ENCODE measurements at regions not wholly inside any gene's neighbourhood (a gene's known extent, or its start where the extent isn't known, plus 50 kb on each side); places are given as distances from the start of the nearest gene placed in this dataset.

DNA sequence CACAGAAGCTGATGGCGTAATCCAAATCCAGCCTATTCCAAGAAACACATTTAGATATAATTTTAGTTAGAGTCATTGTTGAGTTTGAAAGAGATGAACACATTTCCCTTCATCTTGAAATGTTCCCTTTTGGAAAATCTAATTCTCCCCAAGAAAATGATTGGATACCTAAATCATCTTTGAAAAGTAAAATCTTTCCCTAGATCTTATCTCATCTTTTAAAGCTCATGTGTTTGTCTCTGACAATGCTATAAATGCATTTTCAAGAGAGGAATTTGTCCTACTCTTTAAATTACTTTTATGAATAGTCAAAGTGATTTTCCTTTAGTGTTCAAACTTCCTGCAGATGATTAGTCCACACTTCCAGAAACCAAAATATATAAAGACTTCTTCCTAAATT, 82.6 kb upstream of the CNTN6 start:
- TF ChIP-seq EZH2 (IDR thresholded peaks at IDR 0.05; ENCODE audit: borderline replicate concordance, low read depth, low read length, severe bottlenecking) = no peak
- TF ChIP-seq, protein P1, sequence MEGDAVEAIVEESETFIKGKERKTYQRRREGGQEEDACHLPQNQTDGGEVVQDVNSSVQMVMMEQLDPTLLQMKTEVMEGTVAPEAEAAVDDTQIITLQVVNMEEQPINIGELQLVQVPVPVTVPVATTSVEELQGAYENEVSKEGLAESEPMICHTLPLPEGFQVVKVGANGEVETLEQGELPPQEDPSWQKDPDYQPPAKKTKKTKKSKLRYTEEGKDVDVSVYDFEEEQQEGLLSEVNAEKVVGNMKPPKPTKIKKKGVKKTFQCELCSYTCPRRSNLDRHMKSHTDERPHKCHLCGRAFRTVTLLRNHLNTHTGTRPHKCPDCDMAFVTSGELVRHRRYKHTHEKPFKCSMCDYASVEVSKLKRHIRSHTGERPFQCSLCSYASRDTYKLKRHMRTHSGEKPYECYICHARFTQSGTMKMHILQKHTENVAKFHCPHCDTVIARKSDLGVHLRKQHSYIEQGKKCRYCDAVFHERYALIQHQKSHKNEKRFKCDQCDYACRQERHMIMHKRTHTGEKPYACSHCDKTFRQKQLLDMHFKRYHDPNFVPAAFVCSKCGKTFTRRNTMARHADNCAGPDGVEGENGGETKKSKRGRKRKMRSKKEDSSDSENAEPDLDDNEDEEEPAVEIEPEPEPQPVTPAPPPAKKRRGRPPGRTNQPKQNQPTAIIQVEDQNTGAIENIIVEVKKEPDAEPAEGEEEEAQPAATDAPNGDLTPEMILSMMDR (IDR thresholded peaks at IDR 0.05; ENCODE audit: borderline replicate concordance, extremely low read depth, low read length, poor library complexity, severe bottlenecking) = no peak

DNA sequence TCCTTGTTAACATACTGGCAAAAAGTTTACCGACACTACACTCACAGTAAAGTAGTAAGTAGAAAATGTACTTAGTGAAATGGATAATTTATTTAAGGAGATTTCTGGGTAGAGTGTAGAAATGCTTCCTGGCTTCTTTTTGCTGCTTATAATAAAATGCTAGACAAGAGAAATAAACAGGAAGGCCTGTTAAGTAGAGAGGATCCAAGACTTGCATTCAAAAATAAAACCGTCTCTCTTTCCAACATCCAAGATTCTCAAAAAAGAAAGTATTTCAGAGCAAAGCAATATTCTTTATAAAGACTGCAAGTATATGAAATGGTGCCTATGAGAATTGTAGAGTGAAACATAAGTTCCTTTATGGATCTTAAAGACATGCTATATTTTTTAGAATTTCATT, 77.0 kb upstream of the CNTN6 start:
- H3K36me3 ChIP-seq (ENCODE audit: insufficient read depth, low read length) = no peaks in the 10 kb centered on the region
- no peaks in the 10 kb centered on the region for H3K27me3 ChIP-seq (ENCODE audit: insufficient read depth, low read length, poor library complexity)
- no peak overlapping the region for H3K9ac ChIP-seq (ENCODE audit: low read depth, low read length)
- ATAC-seq (ENCODE audit: insufficient read depth, low read depth) = no peak
- H2AFZ ChIP-seq (ENCODE audit: low read depth, low read length) = no peak overlapping the region
- no peak for DNase-seq
- H3K9me3 ChIP-seq (ENCODE audit: insufficient read depth, low read length, severe bottlenecking) = no peaks in the 10 kb centered on the region
- no peak for TF ChIP-seq EZH2 (IDR thresholded peaks at IDR 0.05; ENCODE audit: borderline replicate concordance, low read depth, low read length, severe bottlenecking)
- TF ChIP-seq, protein P1 (IDR thresholded peaks at IDR 0.05; ENCODE audit: borderline replicate concordance, extremely low read depth, low read length, poor library complexity, severe bottlenecking) = no peak
- H3K4me2 ChIP-seq (ENCODE audit: insufficient read depth, low read length) = no peak overlapping the region
- no peaks in the 10 kb centered on the region for H4K20me1 ChIP-seq (ENCODE audit: insufficient read depth, low read length)
- H3K4me1 ChIP-seq (ENCODE audit: insufficient read depth, low read length) = no peaks in the 10 kb centered on the region
- H3K4me3 ChIP-seq (ENCODE audit: low read depth in 1 of 2, low read length in 2 of 2) = no peak overlapping the region
- H3K79me2 ChIP-seq (ENCODE audit: insufficient read depth, low read length) = no peaks in the 10 kb centered on the region
- H3K27ac ChIP-seq (ENCODE audit: low read length) = no peak overlapping the region

More for the DNA sequence above, 82.6 kb upstream of the CNTN6 start:
- Histone ChIP-seq H4K20me1 (ENCODE audit: insufficient read depth, low read length) (no peaks in the 10 kb centered on the region), H3K36me3 (ENCODE audit: insufficient read depth, low read length) (no peaks in the 10 kb centered on the region), H3K79me2 (ENCODE audit: insufficient read depth, low read length) (no peaks in the 10 kb centered on the region), H3K27ac (ENCODE audit: low read length) (no peak overlapping the region), H2AFZ (ENCODE audit: low read depth, low read length) (no peak overlapping the region), H3K9me3 (ENCODE audit: insufficient read depth, low read length, severe bottlenecking) (no peaks in the 10 kb centered on the region), H3K4me2 (ENCODE audit: insufficient read depth, low read length) (no peak overlapping the region), H3K9ac (ENCODE audit: low read depth, low read length) (no peak overlapping the region), H3K27me3 (ENCODE audit: insufficient read depth, low read length, poor library complexity) (no peaks in the 10 kb centered on the region), H3K4me3 (ENCODE audit: low read depth in 1 of 2, low read length in 2 of 2) (no peak overlapping the region), H3K4me1 (ENCODE audit: insufficient read depth, low read length) (no peaks in the 10 kb centered on the region)
- ATAC-seq (ENCODE audit: insufficient read depth, low read depth) (no peak), DNase-seq (no peak)

DNA sequence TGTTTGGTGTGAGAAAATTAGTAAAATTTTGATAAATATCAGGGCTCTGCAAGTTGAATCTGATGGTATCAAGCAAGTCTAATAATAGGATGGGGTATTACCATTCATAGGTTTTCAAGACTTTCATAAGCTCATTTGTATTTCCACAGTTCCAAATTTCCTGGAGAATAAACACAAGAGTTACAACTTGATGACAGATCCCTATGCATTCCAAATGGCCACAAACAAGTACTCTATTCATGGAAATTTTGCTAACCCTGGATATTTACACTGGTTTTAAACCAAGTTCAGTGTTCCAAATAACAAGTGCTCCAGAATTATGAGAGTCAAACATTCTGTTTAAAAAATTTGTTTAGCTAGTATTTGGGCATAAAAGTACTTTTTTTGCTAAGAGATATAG, 75.0 kb upstream of the CNTN6 start:
- Histone ChIP-seq H3K4me1 (ENCODE audit: insufficient read depth, low read length) (no peaks in the 10 kb centered on the region), H3K27me3 (ENCODE audit: insufficient read depth, low read length, poor library complexity) (no peaks in the 10 kb centered on the region), H3K27ac (ENCODE audit: low read length) (no peak overlapping the region), H3K4me2 (ENCODE audit: insufficient read depth, low read length) (no peak overlapping the region), H3K4me3 (ENCODE audit: low read depth in 1 of 2, low read length in 2 of 2) (no peak overlapping the region), H2AFZ (ENCODE audit: low read depth, low read length) (no peak overlapping the region), H3K79me2 (ENCODE audit: insufficient read depth, low read length) (no peaks in the 10 kb centered on the region), H3K9ac (ENCODE audit: low read depth, low read length) (no peak overlapping the region), H3K36me3 (ENCODE audit: insufficient read depth, low read length) (no peaks in the 10 kb centered on the region), H3K9me3 (ENCODE audit: insufficient read depth, low read length, severe bottlenecking) (peaks cover 4% of the 10 kb centered on the region), H4K20me1 (ENCODE audit: insufficient read depth, low read length) (no peaks in the 10 kb centered on the region)
- no peak for DNase-seq
- TF ChIP-seq, protein P1 (IDR thresholded peaks at IDR 0.05; ENCODE audit: borderline replicate concordance, extremely low read depth, low read length, poor library complexity, severe bottlenecking) = no peak
- no peak for TF ChIP-seq EZH2 (IDR thresholded peaks at IDR 0.05; ENCODE audit: borderline replicate concordance, low read depth, low read length, severe bottlenecking)
- no peak for ATAC-seq (ENCODE audit: insufficient read depth, low read depth)

DNA sequence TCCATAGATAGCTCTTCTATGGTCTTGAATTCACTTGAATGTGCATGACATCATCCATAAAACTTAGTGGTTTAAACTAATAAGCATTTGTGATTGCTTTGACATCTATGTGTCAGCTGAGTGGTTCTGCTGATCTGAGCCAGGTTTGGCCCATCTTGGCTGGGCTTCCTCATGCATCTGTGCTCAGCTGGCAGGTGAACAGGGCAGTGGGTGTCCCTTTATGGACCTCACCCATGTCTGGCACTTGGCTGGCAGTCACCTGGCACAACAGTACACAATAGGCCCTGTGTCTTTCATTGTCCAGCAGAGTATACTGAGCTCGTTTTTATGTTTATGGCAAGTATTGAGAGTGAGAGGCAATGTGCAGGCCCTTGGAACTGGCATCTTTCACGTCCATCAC, 73.7 kb upstream of the CNTN6 start:
- ATAC-seq (ENCODE audit: insufficient read depth, low read depth) (no peak), DNase-seq (no peak)
- Histone ChIP-seq H3K4me1 (ENCODE audit: insufficient read depth, low read length) (no peaks in the 10 kb centered on the region), H3K79me2 (ENCODE audit: insufficient read depth, low read length) (no peaks in the 10 kb centered on the region), H2AFZ (ENCODE audit: low read depth, low read length) (no peak overlapping the region), H3K27ac (ENCODE audit: low read length) (no peak overlapping the region), H3K4me2 (ENCODE audit: insufficient read depth, low read length) (no peak overlapping the region), H3K36me3 (ENCODE audit: insufficient read depth, low read length) (no peaks in the 10 kb centered on the region), H3K4me3 (ENCODE audit: low read depth in 1 of 2, low read length in 2 of 2) (no peak overlapping the region), H4K20me1 (ENCODE audit: insufficient read depth, low read length) (no peaks in the 10 kb centered on the region), H3K9me3 (ENCODE audit: insufficient read depth, low read length, severe bottlenecking) (peaks cover 4% of the 10 kb centered on the region), H3K9ac (ENCODE audit: low read depth, low read length) (no peak overlapping the region), H3K27me3 (ENCODE audit: insufficient read depth, low read length, poor library complexity) (no peaks in the 10 kb centered on the region)
- TF ChIP-seq EZH2 (IDR thresholded peaks at IDR 0.05; ENCODE audit: borderline replicate concordance, low read depth, low read length, severe bottlenecking) = no peak
- TF ChIP-seq, protein P1 (IDR thresholded peaks at IDR 0.05; ENCODE audit: borderline replicate concordance, extremely low read depth, low read length, poor library complexity, severe bottlenecking) = no peak
